ENCODE measurements at regions not wholly inside any gene's neighbourhood (a gene's known extent, or its start where the extent isn't known, plus 50 kb on each side); places are given as distances from the start of the nearest gene placed in this dataset.

DNA sequence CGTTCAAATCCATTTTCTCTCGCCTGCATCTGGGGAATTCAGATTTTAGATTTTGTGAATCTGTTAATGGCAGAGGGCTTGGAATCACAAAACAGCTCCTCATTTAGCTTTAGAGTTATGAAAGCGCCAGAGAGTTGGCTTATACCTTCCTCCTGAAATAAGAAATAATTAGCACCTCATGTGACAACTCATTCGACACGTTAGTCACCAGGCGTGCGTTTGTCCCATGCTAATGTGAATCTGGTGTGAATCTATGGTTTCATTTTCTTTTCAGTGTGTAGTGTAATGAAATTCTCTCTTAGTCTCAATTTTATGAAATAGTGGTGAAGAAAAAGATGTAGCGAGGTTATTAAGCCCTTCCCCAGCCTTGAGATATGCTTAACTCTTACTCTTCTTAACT, 89.4 kb downstream of the EDEM1 start:
- intact Hi-C loops (cut with micrococcal nuclease): no loop called here
- H3K4me3 ChIP-seq: no peak overlapping the region

GRCh38 chr3:5277612-5278236, 90.2 kb downstream of the EDEM1 start:
- intact Hi-C loops (cut with micrococcal nuclease): no loop called here
- H3K27ac ChIP-seq (replicated peaks): no peak overlapping the region
- no peaks in the 10 kb centered on the region for H3K36me3 ChIP-seq
- H3K4me1 ChIP-seq: no peaks in the 10 kb centered on the region
- no peak overlapping the region for H3K4me3 ChIP-seq
- DNase-seq: no peak
- TF ChIP-seq CTCF (IDR thresholded peaks at IDR 0.05; ENCODE audit: borderline replicate concordance): no peak
- no peaks in the 10 kb centered on the region for H3K27me3 ChIP-seq (ENCODE audit: low read depth)
- H3K9me3 ChIP-seq (replicated peaks): peaks cover 38% of the 10 kb centered on the region

More for the DNA sequence above, 89.4 kb downstream of the EDEM1 start:
- no peaks in the 10 kb centered on the region for H3K36me3 ChIP-seq
- DNase-seq: no peak
- no peak overlapping the region for H3K27ac ChIP-seq (replicated peaks)
- H3K4me1 ChIP-seq: no peaks in the 10 kb centered on the region
- no peaks in the 10 kb centered on the region for H3K27me3 ChIP-seq (ENCODE audit: low read depth)
- peaks cover 30% of the 10 kb centered on the region for H3K9me3 ChIP-seq (replicated peaks)
- no peak for TF ChIP-seq CTCF (IDR thresholded peaks at IDR 0.05; ENCODE audit: borderline replicate concordance)

- no peaks in the 10 kb centered on the region for H3K4me1 ChIP-seq
- no peak overlapping the region for H3K27ac ChIP-seq (replicated peaks)
- no peak overlapping the region for H3K4me3 ChIP-seq
- no peak for DNase-seq
- no peaks in the 10 kb centered on the region for H3K27me3 ChIP-seq (ENCODE audit: low read depth)
- TF ChIP-seq CTCF (IDR thresholded peaks at IDR 0.05; ENCODE audit: borderline replicate concordance): no peak
- peaks cover 41% of the 10 kb centered on the region for H3K9me3 ChIP-seq (replicated peaks)
- intact Hi-C loops (cut with micrococcal nuclease): no loop called here
- no peaks in the 10 kb centered on the region for H3K36me3 ChIP-seq
Observed at GRCh38 chr3:5278666-5279065, 91.2 kb downstream of the EDEM1 start.

- H3K27ac ChIP-seq (replicated peaks): no peak overlapping the region
- no peaks in the 10 kb centered on the region for H3K36me3 ChIP-seq
- intact Hi-C loops (cut with micrococcal nuclease): no loop called here
- no peak for TF ChIP-seq CTCF (IDR thresholded peaks at IDR 0.05; ENCODE audit: borderline replicate concordance)
- H3K27me3 ChIP-seq (ENCODE audit: low read depth): no peaks in the 10 kb centered on the region
- peaks cover 47% of the 10 kb centered on the region for H3K9me3 ChIP-seq (replicated peaks)
- no peak for DNase-seq
- no peaks in the 10 kb centered on the region for H3K4me1 ChIP-seq
- no peak overlapping the region for H3K4me3 ChIP-seq
Observed at GRCh38 chr3:5282703-5283102, 95.2 kb downstream of the EDEM1 start.

DNA sequence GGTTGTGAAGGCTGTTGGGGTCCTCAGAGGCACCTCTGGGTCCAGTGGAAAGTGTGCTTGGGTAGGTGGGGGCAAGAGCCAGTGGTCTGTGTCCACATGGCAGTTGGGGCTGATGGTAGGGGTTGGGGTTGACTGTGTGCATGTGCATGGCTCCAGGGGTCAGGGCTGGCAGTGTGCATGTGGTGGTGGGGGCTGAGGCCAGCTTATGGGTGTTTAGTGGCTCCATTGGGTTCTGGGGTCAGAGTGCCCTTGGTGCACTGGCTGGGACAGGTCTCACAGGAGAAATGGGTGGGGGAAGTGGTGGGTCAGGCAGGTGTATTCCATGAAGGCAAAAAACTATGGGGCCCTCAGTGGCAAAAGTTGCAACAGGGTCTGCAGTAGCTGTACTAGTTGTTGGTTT, 97.9 kb downstream of the EDEM1 start:
- Histone ChIP-seq H3K27me3 (ENCODE audit: low read depth) (no peaks in the 10 kb centered on the region), H3K4me3 (no peak overlapping the region), H3K36me3 (no peaks in the 10 kb centered on the region), H3K4me1 (no peaks in the 10 kb centered on the region), H3K9me3 (replicated peaks) (peaks cover 36% of the 10 kb centered on the region), H3K27ac (replicated peaks) (no peak overlapping the region)
- no peak for TF ChIP-seq CTCF (IDR thresholded peaks at IDR 0.05; ENCODE audit: borderline replicate concordance)
- intact Hi-C loops (cut with micrococcal nuclease): no loop called here
- no peak for DNase-seq

Data from left ventricle myocardium inferior (tissue), 1 donor.